Activated CD4-positive, alpha-beta T cell treated with anti-CD3 and anti-CD28 coated beads, Interleukin-2, amount 10 ng/mL, durations not matched to agents 7 days and 5 days (primary cell): ENCODE measurements at regions not wholly inside any gene's neighbourhood (a gene's known extent, or its start where the extent isn't known, plus 50 kb on each side); places are given as distances from the start of the nearest gene placed in this dataset.

Experiments
- CTCF ChIA-PET: fragments of 350-600 bp; sonication (Branson Sonifier 250); formaldehyde crosslinking; loops from one replicate; lab custom pipeline; 2021; ENCODE audit warnings: antibody characterized with exemption; lab: Charles Lee
- POLR2A ChIA-PET: fragments of 350-600 bp; sonication (Branson Sonifier 250); formaldehyde crosslinking; loops from one replicate; lab custom pipeline; 2021; ENCODE audit warnings: antibody characterized with exemption; lab: Charles Lee
- DNase-seq: peaks from one replicate; pipeline ENCODE4 v3.0.0-alpha.2; 2020
- H3K27ac Mint-ChIP-seq: one replicate; pipeline ENCODE4 v1.8.0; 2021; ENCODE audit warnings: mild to moderate bottlenecking, moderate library complexity, mixed read lengths
- H3K27me3 Mint-ChIP-seq: one replicate; pipeline ENCODE4 v1.8.0; 2021; ENCODE audit warnings: mixed read lengths
- H3K36me3 Mint-ChIP-seq: one replicate; pipeline ENCODE4 v1.8.0; 2021; ENCODE audit warnings: low read depth, mixed read lengths
- H3K4me1 Mint-ChIP-seq: one replicate; pipeline ENCODE4 v1.8.0; 2021; ENCODE audit warnings: mixed read lengths
- H3K4me3 Mint-ChIP-seq: one replicate; pipeline ENCODE4 v1.8.0; 2021; ENCODE audit warnings: mild to moderate bottlenecking, moderate library complexity, mixed read lengths
- H3K9me3 Mint-ChIP-seq: one replicate; pipeline ENCODE4 v1.8.0; 2021; ENCODE audit warnings: mixed read lengths

DNA sequence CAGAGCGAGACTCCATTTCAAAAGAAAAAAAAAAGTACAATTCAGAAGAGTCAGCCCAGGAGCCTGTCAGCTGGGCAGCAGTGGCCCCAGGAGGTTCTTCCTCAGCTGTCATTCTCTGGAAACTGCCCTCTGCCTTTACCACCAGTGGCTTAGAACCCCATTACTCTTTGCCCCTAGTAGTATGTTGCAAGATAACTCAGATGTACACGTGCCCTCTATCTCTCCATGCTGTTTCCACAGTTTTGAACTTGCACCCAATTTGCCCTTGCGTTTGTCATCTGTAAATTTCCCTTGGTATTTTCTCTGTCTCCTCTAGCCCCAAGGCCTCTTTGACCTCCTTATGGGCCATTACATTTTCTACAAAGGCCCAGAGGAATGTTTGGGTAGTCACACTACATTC is 56.7 kb upstream of the PRKAR2B start:
- no peaks in the 10 kb centered on the region for H3K4me1 Mint-ChIP-seq
- POLR2A ChIA-PET: no interaction called here
- no peaks in the 10 kb centered on the region for H3K9me3 Mint-ChIP-seq
- H3K36me3 Mint-ChIP-seq: no peaks in the 10 kb centered on the region
- CTCF ChIA-PET: no interaction called here
- H3K27ac Mint-ChIP-seq: no peak overlapping the region
- DNase-seq: no peak
- no peak overlapping the region for H3K4me3 Mint-ChIP-seq
- no peaks in the 10 kb centered on the region for H3K27me3 Mint-ChIP-seq

DNA sequence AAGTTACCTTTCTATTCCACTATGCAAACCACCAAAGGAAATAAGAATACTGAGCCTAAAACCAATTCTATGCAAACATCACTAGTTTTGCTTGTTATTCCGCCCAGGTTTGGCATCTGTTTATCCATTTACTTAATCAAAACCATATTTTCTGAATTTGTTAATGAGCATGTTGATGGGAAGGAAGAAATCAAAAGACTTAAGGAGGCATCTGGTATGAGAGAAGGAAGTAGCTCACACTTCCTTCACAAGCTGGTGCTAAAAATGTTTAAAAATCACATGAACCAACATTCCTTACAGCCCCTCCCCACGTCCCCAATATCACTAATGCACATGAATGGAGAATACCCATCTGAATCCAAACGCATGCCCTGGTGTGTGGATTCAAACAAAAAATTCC is 52.0 kb upstream of the PRKAR2B start:
- ChIA-PET POLR2A (no interaction called here), CTCF (no interaction called here)
- H3K36me3 Mint-ChIP-seq: no peaks in the 10 kb centered on the region
- peaks cover 3% of the 10 kb centered on the region for H3K27me3 Mint-ChIP-seq
- H3K4me1 Mint-ChIP-seq: no peaks in the 10 kb centered on the region
- H3K4me3 Mint-ChIP-seq: no peak overlapping the region
- H3K9me3 Mint-ChIP-seq: no peaks in the 10 kb centered on the region
- DNase-seq: no peak
- H3K27ac Mint-ChIP-seq: no peak overlapping the region
